WERI-Rb-1 (cell line): ENCODE measurements at regions not wholly inside any gene's neighbourhood (a gene's known extent, or its start where the extent isn't known, plus 50 kb on each side); places are given as distances from the start of the nearest gene placed in this dataset.

Experiments
- DNase-seq: peaks from one replicate; pipeline ENCODE4 v3.0.0-alpha.2; 2020
- H3K27ac ChIP-seq: fragments of 250-450 bp; sonication (Bioruptor Pico); 2 replicates; pipeline ENCODE4 v1.5.1; 2020; ENCODE audit warnings: mild to moderate bottlenecking, moderate library complexity
- H3K27me3 ChIP-seq: fragments of 250-450 bp; sonication (Bioruptor Pico); 2 replicates; pipeline ENCODE4 v1.5.1; 2021; ENCODE audit warnings: mild to moderate bottlenecking, low read depth, moderate library complexity; ENCODE audit not compliant: insufficient read depth, severe bottlenecking
- H3K36me3 ChIP-seq: fragments of 250-450 bp; sonication (Bioruptor Pico); 2 replicates; pipeline ENCODE4 v1.5.1; 2020; ENCODE audit warnings: mild to moderate bottlenecking, moderate library complexity
- H3K4me3 ChIP-seq: 2 replicates; pipeline ENCODE4 v1.5.1; 2011; ENCODE audit warnings: low read depth, mild to moderate bottlenecking, control low read depth, low read length
- H3K9me3 ChIP-seq: fragments of 250-450 bp; sonication (Bioruptor Pico); 2 replicates; pipeline ENCODE4 v1.5.1; 2021; ENCODE audit warnings: mild to moderate bottlenecking, moderate library complexity; ENCODE audit not compliant: severe bottlenecking
- CTCF ChIP-seq: IDR thresholded peaks from 2 replicates; pipeline ENCODE4 v1.5.1; 2011; ENCODE audit warnings: low read depth, mild to moderate bottlenecking, control low read depth, inconsistent platforms, low read length

DNA sequence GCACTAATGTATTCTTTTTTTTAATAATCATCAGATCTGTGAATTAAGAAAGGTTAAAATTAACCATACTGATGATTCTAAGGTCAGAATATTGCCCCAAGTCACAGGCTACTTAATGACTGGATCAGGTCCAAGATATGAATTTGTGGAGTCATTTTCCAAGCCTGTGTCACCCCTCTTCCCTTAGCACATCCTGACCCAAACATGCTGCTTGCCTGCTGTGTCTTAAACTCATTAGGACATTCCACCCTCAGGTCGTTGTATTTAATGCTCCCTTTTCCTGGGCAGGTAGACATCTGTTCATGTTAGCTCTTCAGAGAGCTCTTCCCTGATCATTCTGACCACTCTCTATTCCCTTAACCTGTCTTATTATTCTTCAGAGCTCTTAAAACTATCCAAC lies 463.5 kb upstream of the PDE3A start:
- TF ChIP-seq CTCF, result no peak
- DNase-seq, result no peak
- Histone ChIP-seq H3K27me3 (no peaks in the 10 kb centered on the region), H3K4me3 (no peak overlapping the region), H3K9me3 (no peaks in the 10 kb centered on the region), H3K27ac (no peak overlapping the region), H3K36me3 (no peaks in the 10 kb centered on the region)

- H3K27me3 ChIP-seq, result no peaks in the 10 kb centered on the region
- H3K36me3 ChIP-seq, result no peaks in the 10 kb centered on the region
- no peaks in the 10 kb centered on the region for H3K9me3 ChIP-seq
- no peak overlapping the region for H3K4me3 ChIP-seq
- TF ChIP-seq CTCF, result no peak
- no peak for DNase-seq
- H3K27ac ChIP-seq, result no peak overlapping the region
Measured at GRCh38 chr12:19908830-19909229, 459.5 kb upstream of the PDE3A start.

DNA sequence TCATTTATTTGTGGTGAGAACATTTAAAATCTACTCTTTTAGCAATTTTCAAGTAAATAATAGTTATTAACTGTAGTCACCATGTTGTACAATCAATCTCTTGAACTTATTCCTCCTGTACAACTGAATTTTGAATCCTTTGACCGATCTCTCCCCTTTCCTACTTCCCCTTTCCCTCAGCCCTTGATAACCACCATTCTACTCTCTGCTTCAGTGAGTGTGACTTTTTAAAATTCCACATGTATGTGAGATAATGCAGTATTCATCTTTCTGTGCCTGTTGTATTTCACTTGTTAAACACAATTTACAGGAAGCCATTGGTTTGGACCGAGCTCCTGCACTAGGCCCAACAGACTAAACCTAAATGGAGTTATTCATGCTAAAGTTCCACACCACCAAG lies 458.9 kb upstream of the PDE3A start:
- H3K27ac ChIP-seq, result no peak overlapping the region
- H3K4me3 ChIP-seq, result no peak overlapping the region
- no peak for DNase-seq
- no peaks in the 10 kb centered on the region for H3K9me3 ChIP-seq
- no peak for TF ChIP-seq CTCF
- no peaks in the 10 kb centered on the region for H3K27me3 ChIP-seq
- no peaks in the 10 kb centered on the region for H3K36me3 ChIP-seq

DNA sequence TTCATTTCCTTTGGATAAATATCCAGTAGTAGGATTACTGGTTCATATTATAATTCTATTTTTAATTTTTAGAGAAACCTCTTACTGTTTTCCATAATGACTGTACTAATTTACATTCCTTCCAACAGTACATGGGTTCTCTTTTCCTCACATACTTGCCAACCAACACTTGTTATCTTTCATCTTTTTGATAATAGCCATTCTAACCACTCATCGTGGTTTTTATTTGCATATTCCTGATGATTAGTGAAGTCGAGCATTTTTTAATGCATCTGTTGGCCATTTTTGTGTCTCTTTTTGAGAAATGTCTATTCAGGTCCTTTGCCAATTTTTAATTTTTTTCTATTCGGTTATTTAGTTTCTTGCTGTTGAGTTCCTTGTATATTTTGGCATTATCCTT lies 457.7 kb upstream of the PDE3A start:
- H3K4me3 ChIP-seq, result no peak overlapping the region
- no peak for DNase-seq
- TF ChIP-seq CTCF, result no peak

DNA sequence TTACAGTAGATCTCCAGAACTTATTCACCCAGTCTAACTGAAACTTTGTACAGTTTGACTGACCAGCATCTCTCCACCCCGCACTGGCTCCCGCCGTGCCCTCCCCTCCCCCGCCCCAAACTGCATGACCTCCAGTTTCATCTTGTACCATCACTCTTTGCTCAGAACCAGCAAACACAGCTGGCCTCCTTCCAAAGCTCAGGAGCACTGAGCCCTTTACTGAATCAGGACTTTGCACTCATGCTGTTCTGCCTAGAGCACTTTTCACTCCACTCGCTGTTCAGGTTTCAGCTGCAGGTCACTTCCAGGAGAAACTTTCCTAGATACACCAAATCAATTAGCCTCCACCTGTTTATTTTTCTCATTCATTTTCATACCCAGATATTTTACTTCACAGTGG lies 455.3 kb upstream of the PDE3A start:
- no peak for TF ChIP-seq CTCF
- H3K9me3 ChIP-seq, result no peaks in the 10 kb centered on the region
- DNase-seq, result no peak
- no peak overlapping the region for H3K27ac ChIP-seq
- H3K4me3 ChIP-seq, result no peak overlapping the region
- H3K36me3 ChIP-seq, result no peaks in the 10 kb centered on the region
- H3K27me3 ChIP-seq, result no peaks in the 10 kb centered on the region

More for the DNA sequence above, 457.7 kb upstream of the PDE3A start:
- H3K36me3 ChIP-seq, result no peaks in the 10 kb centered on the region
- H3K9me3 ChIP-seq, result no peaks in the 10 kb centered on the region
- no peak overlapping the region for H3K27ac ChIP-seq
- H3K27me3 ChIP-seq, result no peaks in the 10 kb centered on the region

DNA sequence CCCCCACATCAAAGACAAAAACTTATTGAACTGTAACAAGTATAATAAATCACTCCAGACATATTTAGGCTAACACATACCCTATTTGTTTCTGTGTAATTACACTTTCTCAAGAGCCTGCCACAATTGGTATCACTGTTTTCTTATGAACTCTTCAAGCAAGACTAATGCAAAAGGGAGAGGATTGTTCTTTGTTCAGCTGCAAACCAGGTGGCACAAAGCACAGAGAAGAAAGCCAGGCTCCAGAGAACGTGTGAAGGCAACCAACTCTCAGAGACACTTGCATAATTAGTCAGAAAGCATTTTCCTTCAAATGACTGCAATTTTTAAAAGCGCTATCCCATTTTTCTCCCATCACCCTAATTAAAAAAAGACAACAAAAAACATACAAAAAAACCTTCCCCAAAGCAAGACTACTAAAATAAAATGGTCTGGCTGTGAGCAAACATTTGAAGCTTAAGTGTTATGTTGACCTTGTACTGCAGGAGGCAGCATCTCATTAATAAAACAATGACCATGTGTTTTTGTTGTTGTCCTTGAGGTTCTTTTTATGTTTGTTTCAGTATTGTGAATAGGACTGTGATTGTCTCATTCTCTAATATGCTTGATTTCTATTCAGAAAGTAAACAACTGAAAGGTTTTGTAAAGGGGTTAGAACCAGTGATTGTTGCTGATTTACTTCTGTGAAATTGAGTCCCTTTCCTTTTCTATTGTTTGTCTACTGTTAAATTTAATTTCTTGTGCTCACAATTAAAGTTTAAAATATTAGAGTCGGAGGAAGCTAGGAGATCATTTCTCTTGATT lies 452.7 kb upstream of the PDE3A start:
- Histone ChIP-seq H3K27ac (no peak overlapping the region), H3K9me3 (no peaks in the 10 kb centered on the region), H3K27me3 (no peaks in the 10 kb centered on the region), H3K36me3 (no peaks in the 10 kb centered on the region), H3K4me3 (no peak overlapping the region)
- TF ChIP-seq CTCF, result peak; percentile 52; the same call in 1 of the 2 replicates
- no peak for DNase-seq
